SK-N-SH treated with all-trans-retinoic acid at 6 μM for 48 hours (cell line): ENCODE measurements at regions not wholly inside any gene's neighbourhood (a gene's known extent, or its start where the extent isn't known, plus 50 kb on each side); places are given as distances from the start of the nearest gene placed in this dataset.

Source experiments
- ISL1 ChIP-seq: fragments of 250-450 bp; sonication (Bioruptor Pico); IDR thresholded peaks from 2 replicates; pipeline ENCODE4 v2.1.2; 2022; ENCODE audit warnings: mild to moderate bottlenecking, moderate library complexity
- PPARA ChIP-seq: fragments of 250-450 bp; sonication (Bioruptor Pico); IDR thresholded peaks from 2 replicates; pipeline ENCODE4 v1.5.0; 2020; ENCODE audit warnings: mild to moderate bottlenecking, borderline replicate concordance
- TCF4 ChIP-seq: fragments of 250-450 bp; sonication (Bioruptor Pico); IDR thresholded peaks from 2 replicates; pipeline ENCODE4 v1.8.0; 2021; ENCODE audit warnings: mild to moderate bottlenecking, moderate library complexity, borderline replicate concordance
- TOX ChIP-seq: fragments of 250-450 bp; sonication (Bioruptor Pico); IDR thresholded peaks from 2 replicates; pipeline ENCODE4 v1.8.0; 2021; ENCODE audit warnings: mild to moderate bottlenecking, moderate library complexity, borderline replicate concordance
- ZC3H10 ChIP-seq: fragments of 250-450 bp; sonication (Bioruptor Pico); IDR thresholded peaks from 2 replicates; pipeline ENCODE4 v1.5.1; 2021; ENCODE audit warnings: mild to moderate bottlenecking, moderate library complexity
- ZFP3 ChIP-seq: fragments of 250-450 bp; sonication (Bioruptor Pico); IDR thresholded peaks from 2 replicates; pipeline ENCODE4 v1.5.0; 2020; ENCODE audit warnings: mild to moderate bottlenecking, moderate library complexity
- TF ChIP-seq, protein P1 (sequence below): fragments of 250-450 bp; sonication (Bioruptor Pico); IDR thresholded peaks from 2 replicates; pipeline ENCODE4 v1.8.0; 2020; ENCODE audit warnings: mild to moderate bottlenecking, moderate library complexity, borderline replicate concordance

DNA sequence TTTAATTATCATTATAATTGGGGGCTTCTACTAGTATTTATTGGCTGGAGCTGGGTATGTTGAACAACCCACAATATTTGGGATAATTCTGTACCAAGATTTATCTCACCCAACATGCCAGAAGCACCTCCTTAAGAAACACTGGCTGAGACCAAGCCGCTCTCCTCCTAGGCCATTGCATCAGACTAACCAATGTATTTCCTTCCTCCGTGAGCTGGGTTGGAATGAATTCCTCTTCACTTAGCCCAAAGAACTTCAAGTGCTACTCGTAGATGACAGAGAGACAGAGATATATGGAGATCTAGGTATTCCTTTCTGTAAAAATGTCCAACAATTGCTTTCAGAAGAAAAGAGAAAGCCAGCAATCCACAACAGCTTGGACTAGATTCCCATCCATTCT lies 87.2 kb upstream of the ETS2 start:
- no peak for TF ChIP-seq PPARA
- no peak for TF ChIP-seq TOX
- no peak for TF ChIP-seq ZC3H10 (CRISPR knock-in tag)
- no peak for TF ChIP-seq ISL1 (CRISPR knock-in tag)
- TF ChIP-seq ZFP3 (CRISPR knock-in tag) = no peak
- no peak for TF ChIP-seq TCF4
- TF ChIP-seq, protein P1, sequence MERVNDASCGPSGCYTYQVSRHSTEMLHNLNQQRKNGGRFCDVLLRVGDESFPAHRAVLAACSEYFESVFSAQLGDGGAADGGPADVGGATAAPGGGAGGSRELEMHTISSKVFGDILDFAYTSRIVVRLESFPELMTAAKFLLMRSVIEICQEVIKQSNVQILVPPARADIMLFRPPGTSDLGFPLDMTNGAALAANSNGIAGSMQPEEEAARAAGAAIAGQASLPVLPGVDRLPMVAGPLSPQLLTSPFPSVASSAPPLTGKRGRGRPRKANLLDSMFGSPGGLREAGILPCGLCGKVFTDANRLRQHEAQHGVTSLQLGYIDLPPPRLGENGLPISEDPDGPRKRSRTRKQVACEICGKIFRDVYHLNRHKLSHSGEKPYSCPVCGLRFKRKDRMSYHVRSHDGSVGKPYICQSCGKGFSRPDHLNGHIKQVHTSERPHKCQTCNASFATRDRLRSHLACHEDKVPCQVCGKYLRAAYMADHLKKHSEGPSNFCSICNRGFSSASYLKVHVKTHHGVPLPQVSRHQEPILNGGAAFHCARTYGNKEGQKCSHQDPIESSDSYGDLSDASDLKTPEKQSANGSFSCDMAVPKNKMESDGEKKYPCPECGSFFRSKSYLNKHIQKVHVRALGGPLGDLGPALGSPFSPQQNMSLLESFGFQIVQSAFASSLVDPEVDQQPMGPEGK (CRISPR knock-in tag) = no peak
